Smooth muscle cell (in vitro differentiated cells): ENCODE measurements at regions not wholly inside any gene's neighbourhood (a gene's known extent, or its start where the extent isn't known, plus 50 kb on each side); places are given as distances from the start of the nearest gene placed in this dataset.

Source experiments
- DNase-seq: peaks from one replicate; lab custom pipeline; 2025; ENCODE audit not compliant: unreplicated experiment; lab: John Stamatoyannopoulos, UW
- H2AFZ ChIP-seq: fragments of 200-600 bp; sonication (generic); 2 replicates; pipeline ENCODE4 v1.6.0; 2016; ENCODE audit warnings: antibody characterized with exemption, low read depth, mild to moderate bottlenecking
- H3F3A ChIP-seq: fragments of 200-600 bp; sonication (generic); 2 replicates; pipeline ENCODE4 v1.6.0; 2017; ENCODE audit warnings: antibody characterized with exemption, low read depth
- H3K27ac ChIP-seq: fragments of 200-600 bp; sonication (generic); 2 replicates; pipeline ENCODE4 v1.5.1; 2016; ENCODE audit warnings: low read depth, mild to moderate bottlenecking
- H3K27me3 ChIP-seq: fragments of 200-600 bp; sonication (generic); 2 replicates; pipeline ENCODE4 v1.6.1; 2016; ENCODE audit warnings: low read depth, mild to moderate bottlenecking
- H3K36me3 ChIP-seq: fragments of 200-600 bp; sonication (generic); 2 replicates; pipeline ENCODE4 v1.5.1; 2016; ENCODE audit warnings: low read depth
- H3K4me1 ChIP-seq: fragments of 200-600 bp; sonication (generic); 2 replicates; pipeline ENCODE4 v1.5.1; 2016; ENCODE audit warnings: low read depth
- H3K4me2 ChIP-seq: fragments of 200-600 bp; sonication (generic); 2 replicates; pipeline ENCODE4 v1.6.0; 2016; ENCODE audit warnings: mild to moderate bottlenecking
- H3K4me3 ChIP-seq: fragments of 200-600 bp; sonication (generic); 2 replicates; pipeline ENCODE4 v1.5.1; 2016; ENCODE audit warnings: mild to moderate bottlenecking
- H3K79me2 ChIP-seq: fragments of 200-600 bp; sonication (generic); 2 replicates; pipeline ENCODE4 v1.6.0; 2016; ENCODE audit warnings: low read depth, mild to moderate bottlenecking
- H3K9ac ChIP-seq: fragments of 200-600 bp; sonication (generic); 2 replicates; pipeline ENCODE4 v1.6.0; 2016; ENCODE audit warnings: low read depth
- H3K9me3 ChIP-seq: fragments of 200-600 bp; sonication (generic); replicated peaks from 2 replicates; pipeline ENCODE4 v1.5.1; 2016; ENCODE audit warnings: low read depth
- H4K20me1 ChIP-seq: fragments of 200-600 bp; sonication (generic); 2 replicates; pipeline ENCODE4 v1.6.0; 2016; ENCODE audit warnings: low read depth
- WGBS: methylation state at CpG from one replicate; pipeline ENCODE4 v1.1.7; 2016; ENCODE audit warnings: low lambda C conversion rate; 5-methylcytosine and 5-hydroxymethylcytosine counted together
- TF ChIP-seq, protein P1 (sequence below): fragments of 200-600 bp; sonication (generic); IDR thresholded peaks from 2 replicates; pipeline ENCODE4 v1.5.1; 2017; ENCODE audit warnings: borderline replicate concordance, mild to moderate bottlenecking, antibody characterized with exemption; ENCODE audit not compliant: insufficient read depth, poor library complexity, severe bottlenecking

DNA sequence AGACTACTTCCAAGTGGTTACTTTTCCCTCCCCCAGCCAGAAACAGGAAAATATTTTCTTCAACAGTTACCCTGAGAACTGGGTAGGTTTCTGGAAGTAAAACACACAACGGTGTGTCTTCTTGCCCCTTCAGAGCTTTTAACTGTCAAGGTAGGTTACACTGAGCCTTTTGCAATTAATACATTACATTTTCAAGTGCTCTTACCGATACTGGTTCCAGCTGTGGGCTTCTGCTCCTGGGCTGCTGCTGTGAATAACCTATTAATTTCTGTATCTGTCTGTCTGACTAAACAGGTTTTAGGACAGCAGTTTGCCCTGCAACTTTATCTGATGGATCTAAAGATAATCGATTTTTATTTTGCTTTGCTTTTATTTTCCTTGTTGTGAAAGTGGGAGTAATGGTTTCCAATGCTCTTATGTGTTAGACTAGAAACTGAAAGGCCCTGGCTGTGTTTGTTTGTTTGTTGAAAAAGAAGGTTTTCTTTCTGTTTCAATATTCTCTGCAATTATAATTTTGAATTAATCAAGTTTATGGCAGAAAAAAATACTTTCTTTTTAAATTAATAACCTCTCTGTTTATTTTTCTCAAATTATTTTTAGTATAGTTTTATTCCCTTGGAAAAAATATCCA lies 196.7 kb upstream of the SLITRK6 start:
- H3K27me3 ChIP-seq: no peaks in the 10 kb centered on the region
- no peak overlapping the region for H3K4me2 ChIP-seq
- no peaks in the 10 kb centered on the region for H3K36me3 ChIP-seq
- no peak for DNase-seq
- H3K4me1 ChIP-seq: no peaks in the 10 kb centered on the region
- no peak overlapping the region for H3K27ac ChIP-seq
- no peak overlapping the region for H3K9ac ChIP-seq
- TF ChIP-seq, protein P1, sequence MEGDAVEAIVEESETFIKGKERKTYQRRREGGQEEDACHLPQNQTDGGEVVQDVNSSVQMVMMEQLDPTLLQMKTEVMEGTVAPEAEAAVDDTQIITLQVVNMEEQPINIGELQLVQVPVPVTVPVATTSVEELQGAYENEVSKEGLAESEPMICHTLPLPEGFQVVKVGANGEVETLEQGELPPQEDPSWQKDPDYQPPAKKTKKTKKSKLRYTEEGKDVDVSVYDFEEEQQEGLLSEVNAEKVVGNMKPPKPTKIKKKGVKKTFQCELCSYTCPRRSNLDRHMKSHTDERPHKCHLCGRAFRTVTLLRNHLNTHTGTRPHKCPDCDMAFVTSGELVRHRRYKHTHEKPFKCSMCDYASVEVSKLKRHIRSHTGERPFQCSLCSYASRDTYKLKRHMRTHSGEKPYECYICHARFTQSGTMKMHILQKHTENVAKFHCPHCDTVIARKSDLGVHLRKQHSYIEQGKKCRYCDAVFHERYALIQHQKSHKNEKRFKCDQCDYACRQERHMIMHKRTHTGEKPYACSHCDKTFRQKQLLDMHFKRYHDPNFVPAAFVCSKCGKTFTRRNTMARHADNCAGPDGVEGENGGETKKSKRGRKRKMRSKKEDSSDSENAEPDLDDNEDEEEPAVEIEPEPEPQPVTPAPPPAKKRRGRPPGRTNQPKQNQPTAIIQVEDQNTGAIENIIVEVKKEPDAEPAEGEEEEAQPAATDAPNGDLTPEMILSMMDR: no peak
- no peaks in the 10 kb centered on the region for H3F3A ChIP-seq
- H3K79me2 ChIP-seq: no peaks in the 10 kb centered on the region
- 75% methylated on average over 3 of the region's 3 CpGs for WGBS
- no peak overlapping the region for H3K4me3 ChIP-seq
- no peaks in the 10 kb centered on the region for H4K20me1 ChIP-seq
- H3K9me3 ChIP-seq: no peaks in the 10 kb centered on the region
- H2AFZ ChIP-seq: no peak overlapping the region

DNA sequence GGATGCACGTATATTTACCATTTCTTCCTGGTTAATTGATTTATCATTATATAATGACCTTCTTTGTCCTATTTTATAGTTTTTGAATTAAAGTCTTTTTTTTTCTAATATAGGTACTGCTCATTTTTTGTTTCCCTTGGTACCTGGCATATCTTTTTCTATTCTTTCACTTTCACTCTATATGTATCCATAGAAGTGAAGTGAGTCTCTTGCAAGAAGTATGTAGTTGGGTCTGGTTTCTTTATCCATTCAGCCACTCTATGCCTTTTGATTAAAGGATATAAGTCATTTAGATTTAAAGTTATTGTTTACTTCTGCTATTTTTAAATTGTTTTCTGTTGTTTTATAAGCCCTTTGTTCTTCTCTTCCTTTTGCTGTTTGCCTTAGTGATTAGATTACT lies 194.3 kb upstream of the SLITRK6 start:
- no peak overlapping the region for H2AFZ ChIP-seq
- DNase-seq: no peak
- H3F3A ChIP-seq: no peaks in the 10 kb centered on the region
- 95% methylated on average over 1 of the region's 1 CpG for WGBS
- H3K4me2 ChIP-seq: no peak overlapping the region
- no peaks in the 10 kb centered on the region for H3K9me3 ChIP-seq
- no peak overlapping the region for H3K27ac ChIP-seq
- H3K4me3 ChIP-seq: no peak overlapping the region
- no peaks in the 10 kb centered on the region for H3K79me2 ChIP-seq
- TF ChIP-seq, protein P1: no peak
- no peaks in the 10 kb centered on the region for H3K27me3 ChIP-seq
- H3K36me3 ChIP-seq: no peaks in the 10 kb centered on the region
- H3K9ac ChIP-seq: no peak overlapping the region
- no peaks in the 10 kb centered on the region for H3K4me1 ChIP-seq
- H4K20me1 ChIP-seq: no peaks in the 10 kb centered on the region

DNA sequence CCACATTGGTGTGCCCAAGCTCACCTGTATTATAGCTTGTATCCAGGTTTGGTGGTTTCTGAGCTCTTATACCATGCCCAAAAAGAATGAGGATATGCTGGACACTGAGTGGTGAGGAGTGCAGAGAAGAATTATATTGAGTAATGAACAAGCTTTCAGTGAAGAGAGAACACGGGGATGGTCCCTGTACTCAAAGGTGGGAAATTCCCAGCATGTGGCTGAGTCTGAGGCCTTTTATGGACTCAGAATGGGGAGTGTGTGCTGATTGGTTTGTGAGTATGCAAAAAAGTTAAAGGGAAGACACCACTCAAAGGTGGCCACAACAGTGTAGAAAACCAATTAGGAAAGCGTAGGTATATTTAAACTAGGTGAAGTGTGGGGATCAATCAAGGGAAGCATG lies 191.2 kb upstream of the SLITRK6 start:
- Histone ChIP-seq H3F3A (no peaks in the 10 kb centered on the region), H3K27ac (no peak overlapping the region), H3K4me2 (no peak overlapping the region), H4K20me1 (no peaks in the 10 kb centered on the region), H3K9me3 (no peaks in the 10 kb centered on the region), H3K4me1 (no peaks in the 10 kb centered on the region), H3K4me3 (no peak overlapping the region), H2AFZ (no peak overlapping the region), H3K9ac (no peak overlapping the region), H3K36me3 (no peaks in the 10 kb centered on the region), H3K79me2 (no peaks in the 10 kb centered on the region), H3K27me3 (no peaks in the 10 kb centered on the region)
- TF ChIP-seq, protein P1: no peak
- DNase-seq: no peak
- 63% methylated on average over 2 of the region's 2 CpGs for WGBS

DNA sequence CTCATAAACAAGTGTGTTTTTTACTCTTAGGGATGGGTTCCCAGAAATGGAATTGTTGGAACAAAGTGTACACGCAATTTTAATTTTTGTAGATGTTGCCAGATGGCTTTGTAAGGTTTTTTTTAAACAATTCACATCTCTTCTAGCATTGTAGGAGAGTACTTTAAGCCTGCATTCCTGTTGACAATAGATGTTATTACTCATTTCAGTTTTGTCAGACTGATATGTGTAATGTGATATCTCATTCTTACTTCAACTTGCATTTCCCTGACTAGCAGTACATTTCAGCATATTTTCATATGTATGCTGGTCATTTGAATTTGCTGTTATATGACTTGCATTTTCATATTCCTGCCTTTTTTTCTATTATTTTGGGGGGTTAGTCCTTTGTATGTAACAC lies 186.6 kb upstream of the SLITRK6 start:
- H3K4me3 ChIP-seq: no peak overlapping the region
- 90% methylated on average over 1 of the region's 1 CpG for WGBS
- no peaks in the 10 kb centered on the region for H3K36me3 ChIP-seq
- no peaks in the 10 kb centered on the region for H3K27me3 ChIP-seq
- no peaks in the 10 kb centered on the region for H3F3A ChIP-seq
- H2AFZ ChIP-seq: no peak overlapping the region
- no peak for DNase-seq
- H3K4me2 ChIP-seq: no peak overlapping the region
- no peaks in the 10 kb centered on the region for H3K9me3 ChIP-seq
- no peaks in the 10 kb centered on the region for H4K20me1 ChIP-seq
- H3K27ac ChIP-seq: no peak overlapping the region
- H3K9ac ChIP-seq: no peak overlapping the region
- TF ChIP-seq, protein P1: no peak
- H3K79me2 ChIP-seq: no peaks in the 10 kb centered on the region
- no peaks in the 10 kb centered on the region for H3K4me1 ChIP-seq
